SHP77 treated with DMSO at 0.1 percent for 48 hours (cell line): ENCODE measurements at regions not wholly inside any gene's neighbourhood (a gene's known extent, or its start where the extent isn't known, plus 50 kb on each side); places are given as distances from the start of the nearest gene placed in this dataset.

Experiments
- DNase-seq: peaks from one replicate; lab custom pipeline; 2025; lab: John Stamatoyannopoulos, UW

GRCh38 chr2:78585871-78586270, 439.6 kb upstream of the REG3G start:
- DNase-seq: no peak

GRCh38 chr2:78586316-78586715, 439.2 kb upstream of the REG3G start:
- DNase-seq: no peak

- DNase-seq: no peak
These were observed 435.6 kb upstream of the REG3G start for GRCh38 chr2:78589871-78590270.

GRCh38 chr2:78592491-78592890, 433.0 kb upstream of the REG3G start:
- DNase-seq: no peak

GRCh38 chr2:78601113-78601512, 424.4 kb upstream of the REG3G start:
- DNase-seq: no peak

- no peak for DNase-seq
These were observed 422.6 kb upstream of the REG3G start for GRCh38 chr2:78602862-78603261.

- DNase-seq: no peak
These were observed 418.6 kb upstream of the REG3G start for GRCh38 chr2:78606895-78607294.

- no peak for DNase-seq
These were observed 410.8 kb upstream of the REG3G start for GRCh38 chr2:78614726-78615125.

GRCh38 chr2:78615956-78616355, 409.5 kb upstream of the REG3G start:
- no peak for DNase-seq

- DNase-seq: no peak
These were observed 391.1 kb upstream of the REG3G start for GRCh38 chr2:78634425-78634824.

- DNase-seq: no peak
These were observed 380.6 kb upstream of the REG3G start for GRCh38 chr2:78644854-78645253.

- DNase-seq: no peak
These were observed 378.8 kb upstream of the REG3G start for GRCh38 chr2:78646533-78647364.

GRCh38 chr2:78648558-78648957, 376.9 kb upstream of the REG3G start:
- DNase-seq: no peak

GRCh38 chr2:78654941-78655340, 370.6 kb upstream of the REG3G start:
- DNase-seq: no peak

GRCh38 chr2:78676921-78677696, 348.4 kb upstream of the REG3G start:
- DNase-seq: no peak

- no peak for DNase-seq
These were observed 347.7 kb upstream of the REG3G start for GRCh38 chr2:78677774-78678173.

GRCh38 chr2:78681386-78681785, 344.1 kb upstream of the REG3G start:
- no peak for DNase-seq

- DNase-seq: no peak
These were observed 342.7 kb upstream of the REG3G start for GRCh38 chr2:78682781-78683180.

- no peak for DNase-seq
These were observed 338.8 kb upstream of the REG3G start for GRCh38 chr2:78686625-78687153.

GRCh38 chr2:78699696-78700095, 325.8 kb upstream of the REG3G start:
- DNase-seq: no peak

- DNase-seq: no peak
These were observed 324.0 kb upstream of the REG3G start for GRCh38 chr2:78701546-78701945.

GRCh38 chr2:78707776-78708386, 317.6 kb upstream of the REG3G start:
- DNase-seq: no peak
